NCI-H1694 (cell line): ENCODE measurements at regions not wholly inside any gene's neighbourhood (a gene's known extent, or its start where the extent isn't known, plus 50 kb on each side); places are given as distances from the start of the nearest gene placed in this dataset.

ENCODE experiments used
- DNase-seq: peaks from one replicate; lab custom pipeline; 2025; lab: John Stamatoyannopoulos, UW

DNA sequence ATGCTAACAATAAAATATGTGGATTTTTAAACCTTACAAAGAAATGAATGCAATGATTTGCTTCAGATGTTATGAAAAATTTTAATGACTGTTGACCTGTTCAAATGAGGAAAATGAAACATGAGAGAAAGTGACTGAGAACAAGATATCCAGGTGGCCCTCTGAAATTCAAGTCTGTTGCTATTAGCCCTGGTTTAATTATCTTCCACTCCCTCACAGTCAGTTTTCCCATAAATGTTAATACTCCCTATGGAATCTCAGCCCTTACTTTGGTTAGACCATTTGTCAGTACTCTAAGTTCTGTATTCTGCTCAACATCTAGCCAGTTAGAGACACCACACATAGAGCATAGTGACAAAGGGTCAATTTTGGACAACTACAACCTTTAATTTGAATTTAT lies 327.8 kb downstream of the PDGFC start:
- DNase-seq, result no peak

DNA sequence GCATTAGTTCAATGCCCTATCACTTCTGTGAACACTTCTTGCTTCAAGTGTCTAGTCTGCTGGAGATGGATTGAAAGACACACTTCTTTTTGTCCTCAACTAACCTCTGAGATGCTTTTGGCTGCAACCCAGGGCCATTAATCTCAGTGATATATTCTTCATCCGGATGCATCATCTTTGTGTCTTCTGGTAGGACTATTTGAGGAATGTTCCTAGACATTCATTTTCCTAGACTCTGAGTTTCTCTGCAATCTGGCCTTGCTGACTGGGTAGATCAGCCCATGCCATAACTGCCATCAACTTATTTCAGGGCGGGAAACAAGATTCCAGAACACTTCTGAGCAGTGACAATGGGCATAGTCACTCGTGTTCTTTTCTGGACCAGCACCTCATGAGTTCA lies 329.4 kb downstream of the PDGFC start:
- DNase-seq, result no peak

DNA sequence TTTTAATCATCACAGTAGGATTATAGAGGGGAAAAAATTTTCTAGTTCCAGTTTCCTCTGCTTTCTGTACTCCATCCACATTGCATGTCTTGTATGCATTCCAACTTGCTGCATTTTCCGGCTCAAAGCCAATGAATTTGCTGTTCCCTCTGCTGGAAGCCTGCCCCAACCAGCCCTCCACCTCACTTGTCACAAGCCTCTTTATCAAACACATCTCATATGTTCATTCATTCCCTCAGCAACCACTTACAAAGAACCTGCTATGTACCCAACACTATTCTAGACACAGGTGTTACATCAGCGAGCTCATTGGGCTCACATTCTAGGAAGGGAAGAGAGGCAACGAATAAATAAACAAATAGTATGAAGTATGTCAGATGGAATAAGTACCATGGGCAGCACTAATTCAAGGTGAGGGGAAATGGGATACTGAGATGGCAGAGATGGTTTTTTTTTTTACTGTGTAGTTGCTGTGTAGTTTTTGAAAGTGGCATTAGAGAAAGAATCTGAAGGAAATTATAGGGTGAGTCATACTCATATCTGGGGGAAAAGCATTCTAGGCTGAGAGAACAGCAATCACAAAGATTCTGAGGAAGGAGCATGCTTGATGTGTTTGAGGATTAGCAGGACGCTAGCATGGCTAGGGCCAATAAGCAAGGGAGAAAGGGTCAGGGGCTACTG lies 332.5 kb downstream of the PDGFC start:
- DNase-seq, result peak; percentile 19

DNA sequence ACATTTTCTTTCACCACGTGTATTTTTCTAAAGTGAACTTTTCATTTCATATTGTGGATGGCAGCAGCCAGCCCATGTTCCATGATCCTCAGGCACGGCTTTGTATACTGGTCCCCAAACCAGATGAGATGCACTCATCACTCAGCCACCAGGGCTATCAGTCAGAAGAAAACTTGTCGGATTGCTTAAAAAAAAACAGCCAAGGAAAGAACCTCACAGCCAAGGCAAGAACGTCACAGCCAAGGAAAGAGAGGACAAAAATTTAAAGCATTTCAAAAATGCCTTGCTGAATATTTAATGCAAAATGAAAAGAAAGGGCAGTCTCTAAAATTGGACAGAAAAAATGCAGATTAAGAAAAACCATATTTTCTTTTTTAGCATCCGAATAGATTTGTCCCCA lies 333.3 kb downstream of the PDGFC start:
- DNase-seq, result no peak

DNA sequence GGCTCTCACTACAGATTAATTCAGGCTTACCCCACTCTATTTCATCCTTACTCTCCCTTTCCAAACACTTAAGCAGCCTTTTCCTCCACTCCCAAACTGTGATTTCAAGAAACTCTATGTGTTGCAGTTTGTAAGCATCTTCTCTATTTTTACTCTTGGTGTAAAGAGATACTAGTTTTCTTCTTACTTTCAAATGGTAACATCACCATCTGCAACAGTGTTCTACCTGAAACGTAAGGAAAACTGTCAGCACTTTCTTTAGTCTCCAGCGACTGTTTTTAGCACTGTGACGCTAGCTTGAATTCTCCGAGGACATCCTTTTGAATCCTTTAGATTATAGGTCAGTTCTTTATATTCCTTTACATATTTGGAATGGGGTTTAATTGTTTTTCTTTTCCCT lies 335.2 kb downstream of the PDGFC start:
- DNase-seq, result no peak

DNA sequence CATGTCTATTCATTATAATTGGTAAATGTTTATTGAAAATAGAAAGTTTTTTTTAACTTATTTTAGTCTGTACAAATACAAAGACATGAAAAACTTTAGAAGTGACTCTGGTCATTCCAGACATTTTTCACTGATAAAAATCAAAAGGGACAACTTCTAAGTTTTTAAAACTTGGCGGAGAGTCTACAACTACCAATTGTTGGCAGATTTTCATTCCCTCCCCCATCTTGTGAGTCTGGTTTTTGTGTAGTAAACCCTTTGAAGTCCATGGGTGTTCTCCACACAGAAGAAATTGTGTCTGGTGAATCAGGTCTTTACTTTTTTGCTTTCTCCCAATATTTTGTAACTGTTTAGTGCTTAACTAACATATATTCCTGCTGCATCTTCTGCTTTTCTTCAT lies 336.5 kb downstream of the PDGFC start:
- DNase-seq, result no peak

DNA sequence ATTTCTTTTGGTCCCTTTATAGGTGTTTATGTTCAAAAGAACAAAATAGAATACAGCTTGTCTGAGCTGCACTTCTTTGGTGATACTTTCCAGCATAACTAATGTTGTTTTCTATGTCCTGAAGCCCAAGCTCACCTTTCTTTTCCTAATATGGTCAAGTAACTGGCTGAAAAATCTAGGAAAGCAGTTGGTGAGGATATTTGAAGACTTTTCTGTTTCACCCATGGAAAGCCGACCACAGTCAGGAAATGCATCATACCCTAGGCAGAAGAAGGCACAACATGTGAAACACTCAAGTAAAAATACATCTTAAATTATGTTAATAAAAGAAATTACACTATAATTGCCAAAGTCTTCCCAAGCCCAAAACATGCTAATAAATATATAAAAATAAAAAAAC lies 337.0 kb downstream of the PDGFC start:
- DNase-seq, result no peak

DNA sequence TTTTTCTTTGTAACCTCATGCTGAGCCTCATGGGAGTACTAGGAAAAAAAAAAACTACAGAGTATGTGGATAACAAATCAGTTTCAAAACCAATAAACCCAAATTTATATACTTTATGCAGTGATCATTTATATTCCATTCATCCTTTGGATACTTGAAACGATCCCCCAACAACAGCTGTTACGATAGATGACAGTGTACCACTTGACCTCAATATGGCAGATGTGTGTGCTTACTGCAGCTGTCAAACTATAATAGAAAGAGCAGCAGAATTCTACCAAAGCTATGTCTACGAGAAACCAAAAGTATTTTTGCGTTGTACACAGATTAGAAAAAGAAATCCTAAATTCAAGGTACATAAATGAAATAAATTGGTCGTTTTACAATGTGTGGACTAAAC lies 337.8 kb downstream of the PDGFC start:
- DNase-seq, result peak; percentile 48

DNA sequence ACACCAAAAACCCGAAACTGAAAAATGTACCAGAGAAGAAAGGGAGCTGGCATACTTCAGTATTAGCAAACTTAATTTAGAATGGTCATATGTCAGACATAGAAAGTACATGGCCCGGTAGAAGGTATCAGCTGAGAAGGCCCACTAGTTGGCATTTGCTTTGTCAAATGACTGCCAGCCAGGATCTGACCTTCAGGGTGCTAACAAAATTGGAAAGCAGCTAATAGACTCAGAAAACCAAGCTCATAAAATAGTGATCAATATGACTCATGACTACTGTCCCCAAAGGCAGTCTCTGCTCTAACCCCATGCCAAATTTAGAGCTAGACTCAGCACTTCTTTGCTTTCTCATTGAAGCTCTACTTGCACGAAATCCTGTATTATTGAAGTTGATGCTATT lies 342.7 kb downstream of the PDGFC start:
- no peak for DNase-seq

DNA sequence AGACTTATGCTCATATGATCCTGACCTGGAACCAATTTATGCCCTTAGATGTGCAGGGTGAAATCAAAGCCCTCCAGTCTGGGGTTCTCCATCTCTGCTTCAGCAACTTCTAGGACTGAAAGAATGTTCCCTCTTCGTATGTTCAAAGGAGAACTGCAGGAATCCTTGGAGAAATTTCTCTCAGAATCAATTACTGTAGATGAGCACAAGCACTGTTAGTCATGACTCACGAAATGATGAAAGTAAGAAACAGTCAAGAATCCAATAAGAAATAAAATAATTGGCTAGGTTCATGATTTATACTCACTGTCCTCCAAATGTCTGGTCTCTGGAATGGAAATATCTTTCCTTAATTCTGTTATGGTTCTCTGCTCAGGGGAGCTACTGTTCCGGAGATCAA lies 348.2 kb downstream of the PDGFC start:
- no peak for DNase-seq

DNA sequence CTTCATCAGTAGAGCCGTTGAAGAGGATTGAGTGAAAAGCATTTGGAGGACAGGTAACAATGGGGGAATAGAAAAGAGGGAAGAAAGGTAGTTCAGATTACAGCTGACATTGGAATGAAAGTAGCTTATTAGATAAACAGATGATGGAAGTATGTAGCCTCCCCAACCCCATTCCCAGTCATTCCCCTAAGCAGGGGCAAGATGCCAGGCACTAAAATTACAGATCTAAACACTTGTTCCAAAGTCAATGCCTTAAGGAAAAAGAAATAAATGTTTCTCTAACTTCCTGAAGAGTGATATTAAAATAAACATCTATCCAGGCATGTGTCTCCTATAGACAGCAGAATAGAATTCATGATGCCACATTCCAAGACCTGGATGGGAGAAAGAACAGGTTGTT lies 350.8 kb downstream of the PDGFC start:
- no peak for DNase-seq

DNA sequence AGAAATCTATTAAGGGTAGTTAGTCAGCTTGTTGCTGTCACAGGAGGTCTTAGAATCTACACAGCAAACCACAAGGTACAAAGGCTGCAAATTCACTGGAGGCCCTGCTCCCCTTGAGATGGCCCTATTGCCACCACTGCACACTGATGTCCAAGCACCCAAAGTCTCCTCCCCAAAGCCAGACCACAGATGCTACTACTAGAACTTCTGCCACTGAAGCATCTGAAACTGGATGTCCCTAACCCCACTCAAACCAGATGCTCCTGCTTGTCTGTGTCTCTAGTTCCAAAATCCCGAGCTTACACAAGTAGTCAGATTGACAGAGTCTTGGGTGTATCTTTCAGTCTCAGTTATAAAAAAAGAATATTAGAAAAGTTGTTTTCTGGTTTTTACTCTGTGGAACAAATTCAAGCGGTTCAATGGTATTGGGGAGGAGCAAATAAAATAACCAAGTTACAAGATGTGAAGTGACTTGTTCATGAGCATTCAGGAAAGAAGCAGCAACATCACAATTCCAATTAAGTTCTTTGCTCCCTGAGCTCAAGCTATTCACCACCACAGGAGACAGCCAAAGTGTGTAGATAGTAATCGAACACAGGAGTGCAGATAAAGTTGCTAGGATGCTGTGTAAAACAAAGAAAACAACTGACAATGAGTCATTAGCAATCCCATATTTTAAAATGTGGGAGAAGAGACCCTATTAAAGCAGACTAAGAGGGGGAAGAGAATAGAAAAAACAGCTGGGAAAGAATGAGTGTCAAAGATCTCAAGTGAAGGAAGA lies 352.3 kb downstream of the PDGFC start:
- no peak for DNase-seq

DNA sequence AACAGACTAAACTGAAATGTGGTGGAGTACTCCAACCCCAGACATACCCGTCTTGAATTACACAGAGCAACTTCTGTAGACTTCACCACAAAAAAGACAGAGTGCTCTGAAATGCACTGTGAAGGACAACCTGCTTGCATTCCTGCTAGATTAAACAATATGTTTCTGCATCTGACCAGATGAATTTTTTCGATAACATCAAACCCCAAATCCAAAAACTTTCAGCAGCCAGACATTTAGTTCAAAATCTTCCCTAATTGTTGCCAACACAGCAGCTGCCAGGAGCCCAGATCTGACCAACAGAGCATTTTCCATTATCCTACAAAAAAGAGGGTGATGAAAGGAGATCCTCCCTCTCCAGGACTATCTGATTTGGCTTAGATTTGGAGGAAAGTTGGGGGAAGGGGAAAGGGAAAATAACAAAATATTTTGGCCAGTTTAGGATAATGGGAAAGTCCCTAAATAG lies 356.5 kb downstream of the PDGFC start:
- no peak for DNase-seq

DNA sequence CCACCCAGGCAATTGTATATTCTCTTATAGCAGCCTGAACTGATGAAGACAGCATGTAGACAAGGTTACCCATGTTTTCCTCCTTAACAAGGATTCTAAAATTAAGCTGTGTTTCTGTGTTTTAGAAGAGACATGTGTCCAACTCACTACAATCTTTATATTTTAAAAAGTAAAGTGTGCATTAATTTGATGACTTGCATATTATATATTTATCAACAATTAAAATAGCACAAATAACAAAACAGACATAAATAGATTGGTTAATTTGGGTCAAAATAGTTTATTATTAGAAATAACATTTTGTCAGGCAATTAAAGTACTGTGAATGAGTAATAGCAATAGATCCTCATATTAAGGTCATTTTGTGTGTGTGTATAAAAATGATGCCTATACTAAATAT lies 357.1 kb downstream of the PDGFC start:
- no peak for DNase-seq

DNA sequence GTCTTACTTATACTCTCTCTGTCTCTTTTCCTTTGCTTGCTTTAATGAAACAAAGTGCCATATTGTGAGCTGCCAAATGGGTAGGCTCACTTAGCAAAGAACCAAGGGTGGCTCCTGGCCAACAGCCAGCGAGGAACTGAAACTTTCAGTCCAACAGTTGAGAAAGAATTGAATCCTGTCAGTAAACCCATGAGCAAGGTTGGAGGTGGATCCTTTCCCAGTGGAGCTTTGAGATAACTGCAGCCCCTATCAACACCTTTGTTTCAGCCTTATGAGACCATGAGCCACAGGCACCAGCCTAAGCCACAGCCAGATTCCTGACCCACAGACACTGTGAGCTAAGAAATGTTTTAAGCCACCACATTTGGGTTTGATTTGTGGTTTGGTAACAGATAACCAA lies 362.2 kb downstream of the PDGFC start:
- no peak for DNase-seq

DNA sequence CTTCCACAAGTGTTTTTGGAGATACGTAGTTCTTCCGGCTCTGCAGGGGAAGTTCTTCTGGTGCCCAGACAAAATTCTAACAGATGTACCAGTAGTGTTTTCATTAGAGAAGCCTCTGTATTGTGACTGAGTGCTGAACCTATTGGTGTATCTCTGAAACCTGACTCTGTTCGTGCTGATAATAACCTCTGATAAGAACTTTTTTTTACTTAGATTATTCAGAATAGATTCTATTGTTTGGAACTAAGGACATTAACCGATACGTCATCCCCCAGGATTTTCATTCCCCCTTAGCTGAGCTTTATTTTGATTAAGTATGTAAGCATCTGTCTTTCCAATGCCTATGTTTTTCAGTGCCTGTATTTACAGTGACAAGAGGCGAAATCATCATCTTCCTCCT lies 362.9 kb downstream of the PDGFC start:
- DNase-seq, result no peak

DNA sequence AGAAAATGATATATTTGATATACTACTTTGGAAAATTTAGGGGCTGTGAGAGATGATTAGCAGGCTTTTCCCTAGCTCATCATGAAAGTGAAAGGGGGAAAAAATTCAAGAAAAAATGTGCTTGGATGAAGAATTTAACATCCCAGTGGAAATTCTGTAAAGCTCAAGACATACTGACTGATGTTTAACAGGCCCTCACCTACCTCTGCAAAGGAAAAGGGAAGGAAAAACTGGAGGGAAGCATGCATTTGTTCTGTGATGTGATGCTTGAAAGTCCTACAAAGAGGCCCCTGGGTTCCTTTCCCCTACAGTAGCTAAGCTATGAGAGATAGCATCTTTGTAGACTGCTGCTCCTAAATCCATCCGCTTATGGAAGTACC lies 364.1 kb downstream of the PDGFC start:
- DNase-seq, result no peak

DNA sequence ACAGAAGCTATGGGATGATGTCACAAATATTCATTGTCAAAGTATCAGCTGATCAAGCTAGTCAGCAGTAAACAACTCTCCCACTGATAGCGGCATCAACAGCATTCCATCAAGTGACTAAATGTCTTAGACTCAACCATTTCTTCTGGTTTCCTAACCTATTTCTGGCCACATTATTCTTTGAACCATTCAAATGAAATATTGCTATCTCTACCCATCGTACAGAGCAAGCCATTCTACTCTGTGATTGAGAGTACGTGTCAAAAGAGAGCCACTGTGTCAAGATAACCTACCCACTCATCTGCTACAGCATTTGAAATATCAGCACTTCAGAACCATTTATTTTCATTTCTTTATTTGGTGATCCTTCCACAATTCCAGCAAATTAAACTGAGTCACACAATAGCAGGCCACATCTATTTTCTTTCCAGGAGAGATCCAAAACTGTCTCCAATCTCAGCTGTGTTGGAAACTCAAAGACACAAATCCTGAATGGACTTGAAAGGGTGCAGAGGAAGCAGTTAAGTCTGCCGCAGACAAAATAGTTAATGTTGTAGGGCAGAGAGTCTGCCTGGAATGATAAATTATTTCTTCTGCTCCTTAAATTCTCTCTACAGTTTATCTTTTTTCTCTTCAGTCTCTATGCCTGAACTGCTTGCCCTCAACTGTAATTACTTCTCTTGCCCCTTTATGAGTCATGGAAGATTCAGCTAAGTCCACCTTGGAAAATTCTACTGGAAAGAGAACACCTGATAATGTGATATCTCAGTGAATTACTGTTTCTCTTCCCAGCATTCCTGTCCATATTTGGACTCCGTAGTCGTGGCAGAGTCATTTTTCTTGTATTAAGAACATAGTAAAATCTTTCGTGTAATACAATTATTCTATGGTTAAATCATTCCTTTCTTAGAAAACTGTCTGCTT lies 364.8 kb downstream of the PDGFC start:
- DNase-seq, result no peak

DNA sequence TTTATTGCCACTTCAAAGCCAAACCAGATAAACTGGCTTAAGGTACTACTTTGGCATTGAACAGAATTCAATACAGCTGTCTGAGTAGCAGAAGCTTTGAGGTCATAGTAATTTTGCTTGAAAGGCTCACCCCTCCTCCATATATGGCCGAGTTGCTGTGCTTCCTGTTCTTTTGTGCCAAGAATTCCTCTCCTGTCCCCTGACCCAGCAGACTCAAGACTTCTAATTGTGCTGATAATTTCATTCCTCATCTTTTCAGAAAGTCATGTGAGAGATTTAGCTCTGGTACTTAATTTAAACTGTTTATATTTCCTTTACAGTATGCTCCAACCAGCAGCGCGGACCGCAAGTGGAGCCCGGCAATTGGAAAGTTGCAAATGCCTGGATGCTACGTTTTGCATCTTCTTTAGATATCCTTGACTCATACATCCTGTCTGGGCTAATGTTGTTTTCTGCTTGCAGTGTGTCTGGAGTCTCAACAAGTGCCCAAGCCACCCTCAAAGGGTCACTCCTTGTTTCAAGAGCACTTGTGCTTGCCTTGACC lies 373.4 kb downstream of the PDGFC start:
- DNase-seq, result no peak

DNA sequence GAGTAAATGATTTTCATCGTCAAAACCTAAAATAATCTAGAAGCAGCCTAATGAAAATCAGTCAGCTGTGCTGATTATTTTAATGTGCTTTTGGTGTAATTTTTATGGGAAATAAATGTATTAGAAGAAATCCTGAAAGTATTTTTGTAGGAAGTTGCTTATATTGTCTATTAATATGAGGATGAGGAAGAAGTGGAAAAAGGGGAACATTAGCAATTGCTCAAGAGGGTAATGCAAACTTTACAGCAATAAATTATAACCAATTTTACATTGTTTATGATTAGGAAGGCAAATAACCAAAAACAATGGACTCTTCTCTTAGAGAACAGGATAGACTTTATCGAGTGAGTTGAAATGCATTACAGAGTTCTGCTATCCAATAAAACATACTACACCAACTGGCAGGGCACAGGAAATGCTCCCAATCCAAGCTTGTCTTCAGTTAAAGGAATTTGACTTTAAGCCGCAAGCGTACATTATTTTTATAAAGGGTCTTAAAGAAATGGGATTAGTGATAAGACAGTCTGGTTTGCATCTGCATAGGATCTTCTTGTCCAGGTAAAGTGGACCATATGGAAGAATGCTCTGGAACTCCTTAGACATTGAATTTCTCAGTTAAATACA lies 374.8 kb downstream of the PDGFC start:
- DNase-seq, result no peak

DNA sequence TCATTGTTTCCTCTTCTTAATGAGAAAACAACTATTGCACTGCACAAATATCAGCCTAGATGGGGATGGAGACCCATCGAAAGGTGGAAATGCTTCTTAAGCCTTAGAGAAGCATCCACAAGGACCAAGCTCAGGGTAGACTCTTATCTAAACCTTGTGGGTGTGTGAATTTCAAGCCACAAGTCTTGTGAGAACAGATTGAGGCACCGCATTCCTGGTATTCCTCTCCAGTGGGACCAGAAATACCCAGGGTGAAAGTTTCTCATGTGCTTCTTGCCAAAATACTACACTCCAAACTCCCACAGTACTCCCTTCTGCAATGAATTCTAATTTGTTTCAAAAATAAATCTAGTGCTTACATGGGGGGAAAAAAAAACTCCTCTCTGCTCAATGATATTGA lies 375.6 kb downstream of the PDGFC start:
- DNase-seq, result no peak

DNA sequence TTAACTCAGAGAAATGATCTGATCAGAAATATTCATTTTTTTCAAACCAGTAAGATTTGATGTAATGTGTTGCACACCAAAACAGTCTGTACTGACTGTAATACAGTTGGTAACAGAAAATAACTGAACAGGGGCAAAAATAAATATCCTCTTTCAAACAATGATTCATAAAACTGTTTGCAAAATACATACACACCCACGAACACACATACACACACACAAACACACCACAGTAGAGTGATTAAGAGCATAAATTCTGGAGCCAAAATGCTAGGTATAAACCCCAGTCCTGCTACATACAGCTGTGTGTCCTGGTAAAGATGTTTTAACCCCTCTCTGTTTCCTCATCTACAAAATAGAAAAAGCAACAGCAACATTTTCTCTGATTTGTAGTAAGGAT lies 376.6 kb downstream of the PDGFC start:
- no peak for DNase-seq
